Astrocyte of the cerebellum (primary cell): ENCODE measurements at regions not wholly inside any gene's neighbourhood (a gene's known extent, or its start where the extent isn't known, plus 50 kb on each side); places are given as distances from the start of the nearest gene placed in this dataset.

Experiments used
- DNase-seq: peaks from one replicate; pipeline ENCODE4 v3.0.0-alpha.2; 2011; ENCODE audit warnings: low read depth
- H3K4me3 ChIP-seq: 2 replicates; pipeline ENCODE4 v1.5.1; 2011; ENCODE audit warnings: mild to moderate bottlenecking, low read depth, low read length, moderate library complexity
- CTCF ChIP-seq: IDR thresholded peaks from 2 replicates; pipeline ENCODE4 v1.5.1; 2012; ENCODE audit warnings: low read length, low read depth, moderate library complexity, mild to moderate bottlenecking; ENCODE audit errors: missing control alignments
- in situ Hi-C: cut with HindIII; loops from 2 replicates; pipeline ENCODE4 v1.10.0; 2017; ENCODE audit warnings: low sequenced_read_pairs

GRCh38 chr3:68306571-68306970 lies 625.8 kb downstream of the TAFA4 start:
- no peak for DNase-seq
- TF ChIP-seq CTCF: no peak
- in situ Hi-C loops: no loop called here
- H3K4me3 ChIP-seq: no peak overlapping the region

- DNase-seq: no peak
- TF ChIP-seq CTCF: no peak
- H3K4me3 ChIP-seq: no peak overlapping the region
- in situ Hi-C loops: no loop called here
These were observed 636.9 kb downstream of the TAFA4 start for GRCh38 chr3:68295457-68295856.

GRCh38 chr3:68290333-68290732 lies 635.9 kb upstream of the SUCLG2 start:
- no peak overlapping the region for H3K4me3 ChIP-seq
- TF ChIP-seq CTCF: no peak
- DNase-seq: no peak
- in situ Hi-C loops: no loop called here

GRCh38 chr3:68288085-68288484 lies 633.7 kb upstream of the SUCLG2 start:
- no peak for TF ChIP-seq CTCF
- in situ Hi-C loops: no loop called here

GRCh38 chr3:68287101-68287500 lies 632.7 kb upstream of the SUCLG2 start:
- no peak for TF ChIP-seq CTCF
- in situ Hi-C loops: no loop called here
- no peak overlapping the region for H3K4me3 ChIP-seq
- DNase-seq: no peak

More at GRCh38 chr3:68288085-68288484, 633.7 kb upstream of the SUCLG2 start:
- no peak for DNase-seq
- no peak overlapping the region for H3K4me3 ChIP-seq

- in situ Hi-C loops: no loop called here
- H3K4me3 ChIP-seq: no peak overlapping the region
- no peak for TF ChIP-seq CTCF
- DNase-seq: no peak
These were observed 619.9 kb upstream of the SUCLG2 start for GRCh38 chr3:68274286-68274685.

- no peak for TF ChIP-seq CTCF
- in situ Hi-C loops: no loop called here
- no peak for DNase-seq
- H3K4me3 ChIP-seq: no peak overlapping the region
These were observed 616.7 kb upstream of the SUCLG2 start for GRCh38 chr3:68271145-68271544.
